22Rv1 (cell line): ENCODE measurements at regions not wholly inside any gene's neighbourhood (a gene's known extent, or its start where the extent isn't known, plus 50 kb on each side); places are given as distances from the start of the nearest gene placed in this dataset.

Source experiments
- H3K27ac ChIP-seq: fragments of 450-650 bp; 2 replicates; pipeline ENCODE4 v1.5.1; 2017
- ZFX ChIP-seq: fragments of 450-650 bp; IDR thresholded peaks from 2 replicates; pipeline ENCODE4 v1.6.1; 2017; ENCODE audit warnings: antibody characterized with exemption, borderline replicate concordance
- TF ChIP-seq, protein P1 (sequence below): fragments of 450-650 bp; IDR thresholded peaks from 2 replicates; pipeline ENCODE4 v1.5.1; 2017; ENCODE audit warnings: mild to moderate bottlenecking

DNA sequence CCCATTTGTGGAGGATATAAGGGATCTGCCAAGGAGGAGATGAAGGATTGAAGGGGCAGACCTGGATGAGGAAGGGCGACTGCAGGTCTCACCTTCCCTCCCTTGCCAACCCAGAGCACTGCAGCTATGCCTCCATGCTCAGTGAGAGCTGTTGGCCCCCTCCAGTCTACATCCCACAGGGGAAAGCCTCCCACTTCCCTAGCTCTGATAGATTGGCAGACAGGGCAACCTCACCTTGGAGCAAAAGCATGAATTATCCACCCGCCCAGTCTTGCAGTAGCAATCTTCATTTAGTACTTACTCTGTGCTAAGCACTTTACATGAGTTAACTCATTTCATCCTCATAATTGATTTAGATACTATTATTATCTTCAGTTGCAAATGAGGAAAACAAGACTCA, 70.4 kb upstream of the SMNDC1 start:
- no peak overlapping the region for H3K27ac ChIP-seq
- TF ChIP-seq ZFX, result no peak
- TF ChIP-seq, protein P1, sequence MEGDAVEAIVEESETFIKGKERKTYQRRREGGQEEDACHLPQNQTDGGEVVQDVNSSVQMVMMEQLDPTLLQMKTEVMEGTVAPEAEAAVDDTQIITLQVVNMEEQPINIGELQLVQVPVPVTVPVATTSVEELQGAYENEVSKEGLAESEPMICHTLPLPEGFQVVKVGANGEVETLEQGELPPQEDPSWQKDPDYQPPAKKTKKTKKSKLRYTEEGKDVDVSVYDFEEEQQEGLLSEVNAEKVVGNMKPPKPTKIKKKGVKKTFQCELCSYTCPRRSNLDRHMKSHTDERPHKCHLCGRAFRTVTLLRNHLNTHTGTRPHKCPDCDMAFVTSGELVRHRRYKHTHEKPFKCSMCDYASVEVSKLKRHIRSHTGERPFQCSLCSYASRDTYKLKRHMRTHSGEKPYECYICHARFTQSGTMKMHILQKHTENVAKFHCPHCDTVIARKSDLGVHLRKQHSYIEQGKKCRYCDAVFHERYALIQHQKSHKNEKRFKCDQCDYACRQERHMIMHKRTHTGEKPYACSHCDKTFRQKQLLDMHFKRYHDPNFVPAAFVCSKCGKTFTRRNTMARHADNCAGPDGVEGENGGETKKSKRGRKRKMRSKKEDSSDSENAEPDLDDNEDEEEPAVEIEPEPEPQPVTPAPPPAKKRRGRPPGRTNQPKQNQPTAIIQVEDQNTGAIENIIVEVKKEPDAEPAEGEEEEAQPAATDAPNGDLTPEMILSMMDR, result no peak

GRCh38 chr10:110376021-110376766, 71.5 kb upstream of the SMNDC1 start:
- H3K27ac ChIP-seq, result no peak overlapping the region
- TF ChIP-seq ZFX, result no peak
- TF ChIP-seq, protein P1, result no peak

- TF ChIP-seq, protein P1, result no peak
- no peak for TF ChIP-seq ZFX
- no peak overlapping the region for H3K27ac ChIP-seq
These were observed 72.0 kb upstream of the SMNDC1 start for GRCh38 chr10:110376767-110377160.

DNA sequence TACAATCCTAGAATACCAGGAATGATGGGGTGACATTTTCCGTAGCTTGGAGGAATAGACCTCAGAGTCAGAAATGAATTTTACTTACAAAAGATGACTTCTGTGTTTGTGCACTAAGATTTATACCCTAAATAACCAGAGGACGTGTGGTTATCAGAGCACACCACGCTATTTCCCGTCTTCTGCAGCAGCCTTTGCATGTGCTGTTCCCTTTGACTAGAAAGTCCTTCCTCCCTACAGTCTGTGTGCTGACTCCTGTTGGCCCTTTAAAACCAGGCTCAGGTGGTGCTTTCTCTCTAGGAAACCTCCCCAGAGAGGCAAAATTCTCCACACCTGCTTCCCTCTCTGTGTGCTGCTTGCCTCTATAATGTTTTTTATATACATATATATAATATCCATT, 73.3 kb upstream of the SMNDC1 start:
- TF ChIP-seq, protein P1, result no peak
- no peak for TF ChIP-seq ZFX
- no peak overlapping the region for H3K27ac ChIP-seq

GRCh38 chr10:110378533-110379108, 73.9 kb upstream of the SMNDC1 start:
- H3K27ac ChIP-seq, result no peak overlapping the region
- TF ChIP-seq, protein P1, result no peak
- no peak for TF ChIP-seq ZFX

DNA sequence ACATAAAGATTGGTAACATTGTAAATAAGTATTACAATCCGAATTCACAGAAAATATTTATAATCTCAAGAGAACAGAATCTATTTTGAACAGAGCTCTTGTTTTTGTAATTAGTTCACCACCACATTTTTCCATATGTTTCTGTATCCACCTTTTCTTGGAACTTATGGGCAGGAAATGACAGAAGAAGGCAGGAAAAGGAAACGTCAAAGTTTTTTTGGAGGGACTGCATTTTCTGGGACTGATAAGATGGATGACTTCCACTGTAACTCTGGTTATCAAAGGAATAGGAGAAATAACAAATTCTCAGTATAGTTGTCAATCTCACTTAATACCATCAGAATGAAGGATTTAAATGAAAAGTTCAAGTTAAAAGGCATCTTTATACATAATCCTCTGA, 75.1 kb upstream of the SMNDC1 start:
- TF ChIP-seq ZFX, result no peak
- TF ChIP-seq, protein P1, result no peak

DNA sequence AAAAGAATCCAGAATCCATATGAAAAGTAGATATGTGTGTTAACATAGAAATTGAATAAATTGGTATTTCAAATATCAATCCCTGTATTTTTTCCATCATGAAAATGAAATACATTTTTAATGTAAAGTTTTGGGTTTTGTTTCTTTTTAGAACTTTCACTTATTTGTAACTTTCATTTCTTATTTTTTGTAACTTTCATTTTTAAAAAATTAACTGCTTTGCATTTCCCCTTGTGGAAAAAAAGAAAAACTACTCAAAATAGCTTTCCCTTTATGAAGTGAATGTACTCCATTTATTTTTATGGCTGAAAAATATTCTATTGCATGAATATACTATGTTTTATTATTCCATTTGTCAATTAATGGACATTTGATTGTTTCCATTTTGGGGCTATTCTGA, 75.6 kb upstream of the SMNDC1 start:
- TF ChIP-seq, protein P1, result no peak
- no peak for TF ChIP-seq ZFX
- no peak overlapping the region for H3K27ac ChIP-seq

More for the DNA sequence above, 75.1 kb upstream of the SMNDC1 start:
- H3K27ac ChIP-seq, result no peak overlapping the region
